PC-3 (cell line): ENCODE measurements at regions not wholly inside any gene's neighbourhood (a gene's known extent, or its start where the extent isn't known, plus 50 kb on each side); places are given as distances from the start of the nearest gene placed in this dataset.

ENCODE experiments used
- EZH2phosphoT487 ChIP-seq: fragments of 300-600 bp; sonication (generic); IDR thresholded peaks from 2 replicates; pipeline ENCODE4 v1.6.1; 2018; ENCODE audit warnings: mild to moderate bottlenecking, antibody characterized with exemption, low read length, borderline replicate concordance
- TF ChIP-seq, protein P1 (sequence below): fragments of 300-600 bp; sonication (generic); conservative IDR thresholded peaks from 2 replicates; pipeline ENCODE4 v1.5.1; 2017; ENCODE audit warnings: antibody characterized with exemption, low read depth, mild to moderate bottlenecking, low read length

DNA sequence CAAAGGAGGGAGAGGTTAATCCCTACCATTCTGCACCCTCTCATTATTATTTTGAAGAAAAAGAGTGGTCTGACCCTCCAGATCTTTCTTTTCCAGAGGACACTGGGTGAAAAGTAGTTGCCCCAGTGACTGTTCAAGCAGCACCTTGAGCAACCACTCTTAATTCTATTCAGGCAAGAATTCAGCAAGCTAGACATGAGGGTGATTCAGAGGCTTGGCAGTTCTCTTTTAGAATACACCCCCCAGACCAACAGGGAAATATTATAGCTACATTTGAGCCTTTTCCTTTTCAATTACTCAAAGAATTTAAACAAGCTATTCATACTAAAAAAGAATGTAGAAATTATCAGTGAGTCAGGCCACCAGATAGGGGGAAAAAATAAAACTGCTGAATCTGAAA, 178.3 kb downstream of the MRPS30 start:
- TF ChIP-seq EZH2phosphoT487, result no peak
- TF ChIP-seq, protein P1, sequence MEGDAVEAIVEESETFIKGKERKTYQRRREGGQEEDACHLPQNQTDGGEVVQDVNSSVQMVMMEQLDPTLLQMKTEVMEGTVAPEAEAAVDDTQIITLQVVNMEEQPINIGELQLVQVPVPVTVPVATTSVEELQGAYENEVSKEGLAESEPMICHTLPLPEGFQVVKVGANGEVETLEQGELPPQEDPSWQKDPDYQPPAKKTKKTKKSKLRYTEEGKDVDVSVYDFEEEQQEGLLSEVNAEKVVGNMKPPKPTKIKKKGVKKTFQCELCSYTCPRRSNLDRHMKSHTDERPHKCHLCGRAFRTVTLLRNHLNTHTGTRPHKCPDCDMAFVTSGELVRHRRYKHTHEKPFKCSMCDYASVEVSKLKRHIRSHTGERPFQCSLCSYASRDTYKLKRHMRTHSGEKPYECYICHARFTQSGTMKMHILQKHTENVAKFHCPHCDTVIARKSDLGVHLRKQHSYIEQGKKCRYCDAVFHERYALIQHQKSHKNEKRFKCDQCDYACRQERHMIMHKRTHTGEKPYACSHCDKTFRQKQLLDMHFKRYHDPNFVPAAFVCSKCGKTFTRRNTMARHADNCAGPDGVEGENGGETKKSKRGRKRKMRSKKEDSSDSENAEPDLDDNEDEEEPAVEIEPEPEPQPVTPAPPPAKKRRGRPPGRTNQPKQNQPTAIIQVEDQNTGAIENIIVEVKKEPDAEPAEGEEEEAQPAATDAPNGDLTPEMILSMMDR, result no peak
